Upper lobe of right lung (tissue), 1 donor: ENCODE measurements at regions not wholly inside any gene's neighbourhood (a gene's known extent, or its start where the extent isn't known, plus 50 kb on each side); places are given as distances from the start of the nearest gene placed in this dataset.

Source experiments
- ATAC-seq: fragments of 200-7000 bp; cut with Tn5 transposase; one replicate; pipeline ENCODE4 v1.9.1; 2020; ENCODE audit warnings: mild to moderate bottlenecking, moderate library complexity
- DNase-seq: peaks from one replicate; pipeline ENCODE4 v3.0.0-alpha.2; 2020
- H3K27ac ChIP-seq: fragments of 200-600 bp; one replicate; pipeline ENCODE4 v1.8.0; 2022
- H3K27me3 ChIP-seq: fragments of 200-600 bp; one replicate; pipeline ENCODE4 v1.8.0; 2022; ENCODE audit warnings: mild to moderate bottlenecking
- H3K36me3 ChIP-seq: fragments of 200-600 bp; one replicate; pipeline ENCODE4 v1.8.0; 2022
- H3K4me1 ChIP-seq: fragments of 200-600 bp; one replicate; pipeline ENCODE4 v1.8.0; 2022
- H3K4me3 ChIP-seq: fragments of 200-600 bp; one replicate; pipeline ENCODE4 v1.8.0; 2022; ENCODE audit warnings: mild to moderate bottlenecking
- H3K9me3 ChIP-seq: fragments of 200-600 bp; one replicate; pipeline ENCODE4 v1.8.0; 2022
- CTCF ChIP-seq: fragments of 200-600 bp; IDR thresholded peaks from one replicate; pipeline ENCODE4 v1.8.0; 2022; ENCODE audit warnings: antibody characterized with exemption
- intact Hi-C: fragments of 100-400 bp; cut with DNase I; formaldehyde crosslinking; loops from one replicate; pipeline ENCODE4 v1.11.0; 2022
- donor health status: DM: no; HTN: yes; CAD: no; lungs with severe emphysema.

GRCh38 chr4:160318567-160319220 is 1215.8 kb downstream of the RAPGEF2 start:
- no peak for ATAC-seq
- intact Hi-C loops = no loop called here
- no peak overlapping the region for H3K4me3 ChIP-seq
- H3K27ac ChIP-seq = no peak overlapping the region
- TF ChIP-seq CTCF = no peak
- H3K36me3 ChIP-seq = no peaks in the 10 kb centered on the region
- H3K27me3 ChIP-seq = no peaks in the 10 kb centered on the region
- no peaks in the 10 kb centered on the region for H3K4me1 ChIP-seq
- no peak for DNase-seq
- H3K9me3 ChIP-seq = no peaks in the 10 kb centered on the region

- no peaks in the 10 kb centered on the region for H3K4me1 ChIP-seq
- no peak overlapping the region for H3K27ac ChIP-seq
- no peak for DNase-seq
- intact Hi-C loops = no loop called here
- H3K4me3 ChIP-seq = no peak overlapping the region
- no peak for TF ChIP-seq CTCF
- no peak for ATAC-seq
- no peaks in the 10 kb centered on the region for H3K9me3 ChIP-seq
- no peaks in the 10 kb centered on the region for H3K27me3 ChIP-seq
- no peaks in the 10 kb centered on the region for H3K36me3 ChIP-seq
These were observed 1216.5 kb downstream of the RAPGEF2 start for GRCh38 chr4:160319221-160319867.

GRCh38 chr4:160319868-160320260 is 1217.0 kb downstream of the RAPGEF2 start:
- Histone ChIP-seq H3K27me3 (no peaks in the 10 kb centered on the region), H3K4me3 (no peak overlapping the region), H3K27ac (no peak overlapping the region), H3K36me3 (no peaks in the 10 kb centered on the region), H3K4me1 (no peaks in the 10 kb centered on the region), H3K9me3 (no peaks in the 10 kb centered on the region)
- no peak for TF ChIP-seq CTCF
- no peak for DNase-seq
- no peak for ATAC-seq
- intact Hi-C loops = no loop called here

GRCh38 chr4:160326110-160326509 is 1223.2 kb downstream of the RAPGEF2 start:
- no peak for TF ChIP-seq CTCF
- intact Hi-C loops = no loop called here
- no peak for ATAC-seq

GRCh38 chr4:160347197-160347596 is 1244.3 kb downstream of the RAPGEF2 start:
- Histone ChIP-seq H3K27ac (no peak overlapping the region), H3K9me3 (no peaks in the 10 kb centered on the region), H3K36me3 (no peaks in the 10 kb centered on the region), H3K4me3 (no peak overlapping the region), H3K27me3 (no peaks in the 10 kb centered on the region), H3K4me1 (no peaks in the 10 kb centered on the region)
- ATAC-seq (no peak), DNase-seq (no peak)
- intact Hi-C loops = no loop called here
- no peak for TF ChIP-seq CTCF

More at GRCh38 chr4:160326110-160326509, 1223.2 kb downstream of the RAPGEF2 start:
- Histone ChIP-seq H3K27me3 (no peaks in the 10 kb centered on the region), H3K27ac (no peak overlapping the region), H3K4me1 (no peaks in the 10 kb centered on the region), H3K4me3 (no peak overlapping the region), H3K36me3 (no peaks in the 10 kb centered on the region), H3K9me3 (no peaks in the 10 kb centered on the region)
- no peak for DNase-seq
